Heart right ventricle (tissue), 16 donors: ENCODE measurements at regions not wholly inside any gene's neighbourhood (a gene's known extent, or its start where the extent isn't known, plus 50 kb on each side); places are given as distances from the start of the nearest gene placed in this dataset.
A peak's percentile ranks its signal among the peaks of the same experiment; 100 is the strongest.

ENCODE experiments used
- ATAC-seq, 8 donors: fragments of 200-7000 bp; cut with Tn5 transposase; one replicate each; pipeline ENCODE4 v1.9.1; 2020; ENCODE audit warnings: mild to moderate bottlenecking in 8 of 8, moderate library complexity in 8 of 8, moderate number of reproducible peaks in 1 of 8
- DNase-seq, 2 donors: peaks; one replicate each; pipeline ENCODE4 v3.0.0-alpha.2; 2020
- H3K27ac ChIP-seq, 10 donors: fragments of 200-600 bp; sonication (generic) in 2 of 10; one replicate each; pipeline versions ENCODE4 v1.5.0 to v1.8.0; 2020 to 2022; ENCODE audit warnings: mild to moderate bottlenecking in 3 of 10
- H3K27me3 ChIP-seq, 7 donors: fragments of 200-600 bp; one replicate each; pipeline ENCODE4 v1.8.0; 2021 to 2022; ENCODE audit warnings: mild to moderate bottlenecking in 2 of 7
- H3K36me3 ChIP-seq, 9 donors: fragments of 200-600 bp; sonication (generic) in 1 of 9; one replicate each; pipeline versions ENCODE4 v1.5.0 to v1.8.0; 2020 to 2022; ENCODE audit warnings: mild to moderate bottlenecking in 2 of 9
- H3K4me1 ChIP-seq, 9 donors: fragments of 200-600 bp; sonication (generic) in 1 of 9; one replicate each; pipeline versions ENCODE4 v1.5.0 to v1.8.0; 2020 to 2022; ENCODE audit warnings: mild to moderate bottlenecking in 4 of 9
- H3K4me3 ChIP-seq, 10 donors: fragments of 200-600 bp; sonication (generic) in 2 of 10; one replicate each; pipeline versions ENCODE4 v1.5.0 to v1.8.0; 2020 to 2022; ENCODE audit warnings: mild to moderate bottlenecking in 7 of 10, moderate library complexity in 2 of 10
- H3K9me3 ChIP-seq, 11 donors: fragments of 200-600 bp in 10 of 11; sonication (generic) in 2 of 11; one replicate each; pipeline versions ENCODE4 v1.5.0 to v1.8.0; 2013 to 2022; ENCODE audit warnings: mild to moderate bottlenecking in 2 of 11, control low read depth in 1 of 11, moderate library complexity in 1 of 11
- CTCF ChIP-seq, 9 donors: fragments of 200-600 bp; sonication (generic) in 2 of 9; IDR thresholded peaks; one replicate each; pipeline versions ENCODE4 v1.5.0 to v1.8.0; 2021 to 2022; ENCODE audit warnings: antibody characterized with exemption in 9 of 9, mild to moderate bottlenecking in 5 of 9, moderate library complexity in 1 of 9
- WGBS, 2 donors: extraction: QIAGEN DNeasy Blood & Tissue Kit; methylation state at CpG; one replicate each; pipeline ENCODE4 v1.1.7; 2013; ENCODE audit warnings: inconsistent platforms in 1 of 2; 5-methylcytosine and 5-hydroxymethylcytosine counted together
- intact Hi-C, 10 donors: fragments of 100-400 bp; cut with DNase I; formaldehyde crosslinking; loops; one replicate each; pipeline versions ENCODE4 v1.11.1 to v1.14.2; 2022
- donor health status: Arrhythmogenic right ventricular cardiomyopathy.
- donor health status: ischemic (EF 13 %, LVEDD 7.1; RV severe dilation, severe dysfunction).
- donor health status: healthy with polysubstance abuse.
- donor health status: DM: no; HTN: yes; CAD: no.
- donor health status: DM: no; HTN: no; CAD: no.
- donor health status: ischemic (EF 25% LVEDD 6.9; RV normal size, moderate dysfunction).
- donor health status: ischemic (EF 25% LVEDD 5.7; RV mildly dilated, moderate dysfunction).
- donor health status: healthy.
- donor health status: DM: yes; HTN: yes; CAD: no.
- donor health status: Ischemic cardiomyopathy.
- donor health status: ischemic (EF 35%, LVEDD 5.7; RV mildly dilated, moderate dysfunction).
- donor health status: nonischemic (EF 11% LVEDD 7.7; RV severe dilation, severe dysfunction).
- donor health status: DM: yes; HTN: yes; CAD: no.
- donor health status: PGD.
- donor health status: ischemic (EF 29% LVEDD 5.4; RV normal size, mild dysfunction).
- donor health status: nonischemic (EF 23%, LVEDD 6.1; RV moderate dilation, normal function).

GRCh38 chr19:31906111-31906871 lies 439.1 kb upstream of the ZNF507 start:
- Histone ChIP-seq H3K27me3 (no peaks in the 10 kb centered on the region), H3K9me3 (peaks cover 0 to 6% (median 0%) of the 10 kb centered on the region in 11 donors), H3K4me1 (peaks cover 0 to 15% (median 0%) of the 10 kb centered on the region in 9 donors), H3K27ac (peak overlapping the region in 9 of 10 donors; percentile 6 to 75 (median 55)), H3K36me3 (no peaks in the 10 kb centered on the region), H3K4me3 (no peak overlapping the region)
- 43 to 50% methylated on average over 9 of the region's 9 CpGs for WGBS, 2 donors
- DNase-seq (peak in 1 of 2 donors; percentile 29), ATAC-seq (peak; percentile 74 to 89 (median 80))
- intact Hi-C loops = no loop called here
- TF ChIP-seq CTCF (IDR thresholded peaks at IDR 0.05) = no peak

DNA sequence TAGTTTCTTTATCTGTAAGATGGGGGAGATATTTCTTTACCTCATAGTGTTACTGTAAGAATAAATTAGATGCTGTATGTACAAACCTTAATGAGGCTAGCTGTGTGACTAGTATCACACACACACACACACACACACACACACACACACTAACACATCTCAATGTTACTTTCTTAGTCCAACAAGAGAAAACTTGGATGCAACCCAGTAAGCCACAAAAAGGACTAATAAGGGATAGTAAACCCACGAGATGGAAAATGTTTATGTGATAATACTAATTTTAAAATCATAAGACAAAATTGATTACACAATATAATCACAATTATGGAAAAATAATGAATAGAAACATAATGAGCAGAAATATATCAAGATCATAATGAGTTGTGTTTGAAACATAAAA lies 437.7 kb upstream of the ZNF507 start:
- TF ChIP-seq CTCF (IDR thresholded peaks at IDR 0.05) = no peak
- H3K36me3 ChIP-seq = no peaks in the 10 kb centered on the region
- H3K27me3 ChIP-seq = no peaks in the 10 kb centered on the region
- no peak overlapping the region for H3K4me3 ChIP-seq
- intact Hi-C loops = no loop called here
- ATAC-seq = no peak
- WGBS, 2 donors = 38 to 69% methylated on average over 1 of the region's 1 CpG
- H3K9me3 ChIP-seq = peaks cover 0 to 6% (median 0%) of the 10 kb centered on the region in 11 donors
- no peak overlapping the region for H3K27ac ChIP-seq
- no peak for DNase-seq
- H3K4me1 ChIP-seq = peaks cover 0 to 15% (median 0%) of the 10 kb centered on the region in 9 donors

DNA sequence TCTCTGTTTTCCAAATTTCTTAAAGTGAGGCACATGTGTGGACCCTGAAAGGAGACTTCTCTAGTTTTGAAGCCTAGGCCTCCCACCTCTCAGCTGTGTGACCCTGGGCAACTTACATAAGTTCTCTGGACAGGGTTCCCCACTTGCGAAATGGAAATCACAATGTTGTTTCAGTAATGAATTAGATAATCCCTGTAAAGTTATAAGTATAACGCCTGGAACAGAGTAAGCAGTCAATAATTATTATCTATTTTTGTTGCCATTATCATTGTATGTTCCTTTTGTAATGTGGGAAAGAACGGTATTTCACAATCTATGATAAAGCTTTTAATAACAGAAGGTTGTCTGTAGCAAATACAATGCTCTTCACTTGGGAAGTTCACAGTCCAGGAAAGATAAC lies 437.3 kb upstream of the ZNF507 start:
- Histone ChIP-seq H3K4me3 (no peak overlapping the region), H3K9me3 (peaks cover 0 to 6% (median 0%) of the 10 kb centered on the region in 11 donors), H3K4me1 (peaks cover 0 to 15% (median 0%) of the 10 kb centered on the region in 9 donors), H3K36me3 (no peaks in the 10 kb centered on the region), H3K27ac (peak overlapping the region in 1 of 10 donors; percentile 18), H3K27me3 (no peaks in the 10 kb centered on the region)
- WGBS, 2 donors = 37 to 72% methylated on average over 3 of the region's 3 CpGs
- DNase-seq (no peak), ATAC-seq (peak in 1 of 8 donors; percentile 8)
- no peak for TF ChIP-seq CTCF (IDR thresholded peaks at IDR 0.05)
- intact Hi-C loops = no loop called here

DNA sequence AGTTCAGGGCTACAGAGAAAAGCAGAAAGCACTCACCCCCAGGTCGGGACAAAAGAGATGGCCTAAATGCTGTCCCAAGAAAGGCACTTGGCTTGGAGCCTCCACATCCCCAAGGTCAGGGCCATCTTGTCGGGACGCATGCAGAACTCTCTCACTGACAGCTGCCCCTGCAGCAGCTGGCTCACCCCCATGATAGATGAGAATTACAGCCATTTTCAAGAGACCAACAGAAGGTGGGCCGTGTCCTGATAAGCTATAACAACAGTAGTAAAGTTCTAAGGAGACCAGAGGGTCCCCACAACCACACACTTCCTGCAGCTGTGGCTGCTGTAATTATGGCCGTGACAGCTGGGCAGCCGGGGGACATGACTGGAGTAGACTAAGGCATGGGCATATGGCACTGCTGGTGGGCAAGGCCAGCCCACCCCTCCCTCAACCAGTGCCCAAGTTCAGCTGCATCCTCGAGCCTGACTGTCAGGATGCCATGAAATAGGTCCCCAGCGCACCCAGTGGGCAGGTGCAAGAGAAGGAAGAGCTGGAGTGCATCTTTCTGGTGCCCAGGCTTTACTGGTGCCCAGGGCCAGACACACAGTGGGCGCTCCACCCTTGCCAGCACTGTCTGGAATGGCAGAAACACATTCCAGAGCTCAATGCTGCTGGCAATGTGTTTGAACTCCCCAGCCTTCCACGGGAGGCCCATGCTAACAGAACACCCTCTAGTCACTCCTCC lies 436.7 kb upstream of the ZNF507 start:
- intact Hi-C loops = no loop called here
- Histone ChIP-seq H3K4me3 (no peak overlapping the region), H3K27ac (peak overlapping the region in 1 of 10 donors; percentile 18), H3K9me3 (peaks cover 0 to 6% (median 0%) of the 10 kb centered on the region in 11 donors), H3K36me3 (no peaks in the 10 kb centered on the region), H3K27me3 (no peaks in the 10 kb centered on the region), H3K4me1 (peaks cover 0 to 15% (median 0%) of the 10 kb centered on the region in 9 donors)
- DNase-seq (no peak), ATAC-seq (peak in 2 of 8 donors; percentile 20 to 38)
- no peak for TF ChIP-seq CTCF (IDR thresholded peaks at IDR 0.05)
- WGBS, 2 donors = 56 to 73% methylated on average over 10 of the region's 10 CpGs
